ENCODE measurements at regions not wholly inside any gene's neighbourhood (a gene's known extent, or its start where the extent isn't known, plus 50 kb on each side); places are given as distances from the start of the nearest gene placed in this dataset.
"Not testable (repeated sequence)": the region's sequence is repeated elsewhere in the genome, so short reads cannot be mapped to it uniquely, and the experiment has no call there.

DNA sequence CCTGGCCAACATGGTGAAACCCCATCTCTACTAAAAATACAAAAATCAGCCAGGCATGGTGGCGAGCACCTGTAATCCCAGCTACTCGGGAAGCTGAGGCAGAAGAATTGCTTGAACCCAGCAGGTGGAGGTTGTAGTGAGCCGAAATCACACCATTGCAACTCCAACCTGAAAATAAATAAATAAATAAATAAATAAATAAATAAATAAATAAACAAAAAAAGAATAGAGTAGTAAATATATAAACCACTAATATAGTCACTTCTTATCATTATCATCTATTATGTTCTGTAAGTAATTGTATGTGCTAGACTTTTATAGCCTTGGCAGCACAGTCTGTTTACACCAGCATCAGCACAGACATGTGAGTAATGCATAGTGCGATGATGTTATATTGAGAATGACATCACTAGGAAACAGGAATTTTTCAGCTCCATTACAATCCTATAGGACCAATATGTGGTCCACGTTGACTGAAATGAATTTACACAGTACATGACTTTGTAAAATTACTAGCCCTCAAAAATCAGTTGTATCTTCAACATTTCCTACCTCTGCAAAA is 385.4 kb upstream of the ANKRD30A start:
- no peak for TF ChIP-seq EZH2 (IDR thresholded peaks at IDR 0.05; ENCODE audit: borderline replicate concordance, low read depth, low read length, poor library complexity, severe bottlenecking)
- TF ChIP-seq, protein P1, sequence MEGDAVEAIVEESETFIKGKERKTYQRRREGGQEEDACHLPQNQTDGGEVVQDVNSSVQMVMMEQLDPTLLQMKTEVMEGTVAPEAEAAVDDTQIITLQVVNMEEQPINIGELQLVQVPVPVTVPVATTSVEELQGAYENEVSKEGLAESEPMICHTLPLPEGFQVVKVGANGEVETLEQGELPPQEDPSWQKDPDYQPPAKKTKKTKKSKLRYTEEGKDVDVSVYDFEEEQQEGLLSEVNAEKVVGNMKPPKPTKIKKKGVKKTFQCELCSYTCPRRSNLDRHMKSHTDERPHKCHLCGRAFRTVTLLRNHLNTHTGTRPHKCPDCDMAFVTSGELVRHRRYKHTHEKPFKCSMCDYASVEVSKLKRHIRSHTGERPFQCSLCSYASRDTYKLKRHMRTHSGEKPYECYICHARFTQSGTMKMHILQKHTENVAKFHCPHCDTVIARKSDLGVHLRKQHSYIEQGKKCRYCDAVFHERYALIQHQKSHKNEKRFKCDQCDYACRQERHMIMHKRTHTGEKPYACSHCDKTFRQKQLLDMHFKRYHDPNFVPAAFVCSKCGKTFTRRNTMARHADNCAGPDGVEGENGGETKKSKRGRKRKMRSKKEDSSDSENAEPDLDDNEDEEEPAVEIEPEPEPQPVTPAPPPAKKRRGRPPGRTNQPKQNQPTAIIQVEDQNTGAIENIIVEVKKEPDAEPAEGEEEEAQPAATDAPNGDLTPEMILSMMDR (conservative IDR thresholded peaks at IDR 0.05; ENCODE audit: low read depth, low read length) = no peak
- ChIA-PET POLR2A (ENCODE audit: low non-redundant PET) (no interaction called here), CTCF (no interaction called here)
- Histone ChIP-seq H3K36me3 (ENCODE audit: insufficient read depth, low read length, poor library complexity, severe bottlenecking) (no peaks in the 10 kb centered on the region), H3K9me3 (ENCODE audit: low read depth, low read length, poor library complexity, severe bottlenecking) (no peaks in the 10 kb centered on the region), H3K27ac (ENCODE audit: low read depth, low read length, poor library complexity, severe bottlenecking) (no peak overlapping the region), H3K27me3 (replicated peaks; ENCODE audit: insufficient read depth, low read depth, low read length, poor library complexity) (no peaks in the 10 kb centered on the region), H3K4me3 (ENCODE audit: low read depth, low read length, poor library complexity, severe bottlenecking) (no peak overlapping the region), H3K4me1 (ENCODE audit: insufficient read depth, low read length, poor library complexity, severe bottlenecking) (peaks cover 3% of the 10 kb centered on the region)
- no peak for DNase-seq (ENCODE audit: low spot score)
- no TSS peak for BruUV-seq (replicated peaks)
- intact Hi-C loops (cut with micrococcal nuclease; ENCODE audit: unreplicated experiment) = no loop called here

GRCh38 chr10:36738738-36739431 is 386.5 kb upstream of the ANKRD30A start:
- Histone ChIP-seq H3K27me3 (replicated peaks; ENCODE audit: insufficient read depth, low read depth, low read length, poor library complexity) (no peaks in the 10 kb centered on the region), H3K4me3 (ENCODE audit: low read depth, low read length, poor library complexity, severe bottlenecking) (no peak overlapping the region), H3K27ac (ENCODE audit: low read depth, low read length, poor library complexity, severe bottlenecking) (no peak overlapping the region), H3K4me1 (ENCODE audit: insufficient read depth, low read length, poor library complexity, severe bottlenecking) (no peaks in the 10 kb centered on the region), H3K36me3 (ENCODE audit: insufficient read depth, low read length, poor library complexity, severe bottlenecking) (no peaks in the 10 kb centered on the region), H3K9me3 (ENCODE audit: low read depth, low read length, poor library complexity, severe bottlenecking) (no peaks in the 10 kb centered on the region)
- BruUV-seq (replicated peaks) = no TSS peak
- intact Hi-C loops (cut with micrococcal nuclease; ENCODE audit: unreplicated experiment) = no loop called here
- POLR2A ChIA-PET (ENCODE audit: low non-redundant PET) = no interaction called here
- CTCF ChIA-PET = interaction anchor here (0.7 kb wide), 1 partner anchor 925 kb away, joined by 4 read pairs; no protein-coding TSS in a partner anchor
- no peak for DNase-seq (ENCODE audit: low spot score)
- TF ChIP-seq, protein P1 (conservative IDR thresholded peaks at IDR 0.05; ENCODE audit: low read depth, low read length) = no peak
- no peak for TF ChIP-seq EZH2 (IDR thresholded peaks at IDR 0.05; ENCODE audit: borderline replicate concordance, low read depth, low read length, poor library complexity, severe bottlenecking)

GRCh38 chr10:36736311-36736710 is 389.1 kb upstream of the ANKRD30A start:
- CTCF ChIA-PET = interaction anchor here (1.2 kb wide), 1 partner anchor 11 kb away, joined by 3 read pairs; no protein-coding TSS in a partner anchor
- H3K36me3 ChIP-seq (ENCODE audit: insufficient read depth, low read length, poor library complexity, severe bottlenecking) = no peaks in the 10 kb centered on the region
- intact Hi-C loops (cut with micrococcal nuclease; ENCODE audit: unreplicated experiment) = no loop called here
- no peaks in the 10 kb centered on the region for H3K4me1 ChIP-seq (ENCODE audit: insufficient read depth, low read length, poor library complexity, severe bottlenecking)
- H3K27me3 ChIP-seq (replicated peaks; ENCODE audit: insufficient read depth, low read depth, low read length, poor library complexity) = no peaks in the 10 kb centered on the region
- no TSS peak for BruUV-seq (replicated peaks)
- DNase-seq (ENCODE audit: low spot score) = no peak
- TF ChIP-seq, protein P1 (conservative IDR thresholded peaks at IDR 0.05; ENCODE audit: low read depth, low read length) = no peak
- no peak for TF ChIP-seq EZH2 (IDR thresholded peaks at IDR 0.05; ENCODE audit: borderline replicate concordance, low read depth, low read length, poor library complexity, severe bottlenecking)
- no peak overlapping the region for H3K4me3 ChIP-seq (ENCODE audit: low read depth, low read length, poor library complexity, severe bottlenecking)
- no peaks in the 10 kb centered on the region for H3K9me3 ChIP-seq (ENCODE audit: low read depth, low read length, poor library complexity, severe bottlenecking)
- POLR2A ChIA-PET (ENCODE audit: low non-redundant PET) = no interaction called here
- no peak overlapping the region for H3K27ac ChIP-seq (ENCODE audit: low read depth, low read length, poor library complexity, severe bottlenecking)

- H3K4me3 ChIP-seq (ENCODE audit: low read depth, low read length, poor library complexity, severe bottlenecking); intact Hi-C loops (cut with micrococcal nuclease; ENCODE audit: unreplicated experiment); H3K27me3 ChIP-seq (replicated peaks; ENCODE audit: insufficient read depth, low read depth, low read length, poor library complexity); H3K27ac ChIP-seq (ENCODE audit: low read depth, low read length, poor library complexity, severe bottlenecking); H3K9me3 ChIP-seq (ENCODE audit: low read depth, low read length, poor library complexity, severe bottlenecking); CTCF ChIA-PET; H3K4me1 ChIP-seq (ENCODE audit: insufficient read depth, low read length, poor library complexity, severe bottlenecking); POLR2A ChIA-PET (ENCODE audit: low non-redundant PET); DNase-seq (ENCODE audit: low spot score); H3K36me3 ChIP-seq (ENCODE audit: insufficient read depth, low read length, poor library complexity, severe bottlenecking); BruUV-seq (replicated peaks): not testable (repeated sequence)
Measured at GRCh38 chr10:36734590-36734989, 390.8 kb upstream of the ANKRD30A start.

Data from A673 (cell line).